HS-27A (cell line): ENCODE measurements at regions not wholly inside any gene's neighbourhood (a gene's known extent, or its start where the extent isn't known, plus 50 kb on each side); places are given as distances from the start of the nearest gene placed in this dataset.

Source experiments
- DNase-seq: peaks from one replicate; pipeline ENCODE4 v3.0.0-alpha.2; 2012; ENCODE audit warnings: low read depth, missing footprints

- no peak for DNase-seq
These were observed 163.8 kb downstream of the GADD45G start for GRCh38 chr9:89768650-89769071.

GRCh38 chr9:89770531-89771174 is 165.8 kb downstream of the GADD45G start:
- no peak for DNase-seq

- DNase-seq, result no peak
These were observed 166.4 kb downstream of the GADD45G start for GRCh38 chr9:89771205-89771604.

GRCh38 chr9:89773170-89773569 is 168.4 kb downstream of the GADD45G start:
- no peak for DNase-seq

- DNase-seq, result no peak
These were observed 170.1 kb downstream of the GADD45G start for GRCh38 chr9:89774858-89775370.

- no peak for DNase-seq
These were observed 170.8 kb downstream of the GADD45G start for GRCh38 chr9:89775641-89776040.

- DNase-seq, result no peak
These were observed 172.1 kb downstream of the GADD45G start for GRCh38 chr9:89776795-89777525.

- no peak for DNase-seq
These were observed 172.7 kb downstream of the GADD45G start for GRCh38 chr9:89777544-89777943.

GRCh38 chr9:89778100-89779090 is 173.6 kb downstream of the GADD45G start:
- no peak for DNase-seq

- DNase-seq, result no peak
These were observed 174.8 kb downstream of the GADD45G start for GRCh38 chr9:89779405-89780203.

GRCh38 chr9:89780959-89781358 is 176.1 kb downstream of the GADD45G start:
- DNase-seq, result no peak

- DNase-seq, result no peak
These were observed 177.2 kb downstream of the GADD45G start for GRCh38 chr9:89781838-89782540.

GRCh38 chr9:89786655-89787054 is 181.8 kb downstream of the GADD45G start:
- no peak for DNase-seq

GRCh38 chr9:89787595-89787994 is 182.8 kb downstream of the GADD45G start:
- no peak for DNase-seq

GRCh38 chr9:89788434-89788833 is 183.6 kb downstream of the GADD45G start:
- DNase-seq, result no peak

GRCh38 chr9:89789922-89790510 is 185.2 kb downstream of the GADD45G start:
- no peak for DNase-seq

GRCh38 chr9:89790542-89791109 is 185.8 kb downstream of the GADD45G start:
- no peak for DNase-seq

- DNase-seq, result no peak
These were observed 186.9 kb downstream of the GADD45G start for GRCh38 chr9:89791754-89792153.

- no peak for DNase-seq
These were observed 187.6 kb downstream of the GADD45G start for GRCh38 chr9:89792189-89793123.
